Activated CD4-positive, CD25-positive, alpha-beta regulatory T cell treated with anti-CD3 and anti-CD28 coated beads, Interleukin-2, amount 50 U/mL, for 24 hours (primary cell): ENCODE measurements at regions not wholly inside any gene's neighbourhood (a gene's known extent, or its start where the extent isn't known, plus 50 kb on each side); places are given as distances from the start of the nearest gene placed in this dataset.

Experiments used
- ATAC-seq, 2 donors: fragments of 150-1000 bp; cut with Tn5 transposase; one replicate each; pipeline ENCODE4 v1.10.0; 2021; ENCODE audit warnings: mild to moderate bottlenecking in 1 of 2, moderate library complexity in 1 of 2

GRCh38 chr20:37643400-37643799 lies 50.4 kb upstream of the CTNNBL1 start:
- peak in 1 of 2 donors; percentile 49 for ATAC-seq

- ATAC-seq = no peak
Observed at GRCh38 chr20:37642246-37642645, 51.6 kb upstream of the CTNNBL1 start.

- ATAC-seq = no peak
Observed at GRCh38 chr20:37640600-37641561, 52.9 kb upstream of the CTNNBL1 start.

GRCh38 chr20:37638527-37638926 lies 55.3 kb upstream of the CTNNBL1 start:
- ATAC-seq = no peak

- no peak for ATAC-seq
Observed at GRCh38 chr20:37636977-37637376, 56.9 kb upstream of the CTNNBL1 start.

GRCh38 chr20:37636212-37636975 lies 57.4 kb upstream of the CTNNBL1 start:
- ATAC-seq = no peak

- no peak for ATAC-seq
Observed at GRCh38 chr20:37630993-37631392, 62.8 kb upstream of the CTNNBL1 start.

GRCh38 chr20:37630166-37630565 lies 63.7 kb upstream of the CTNNBL1 start:
- no peak for ATAC-seq

- ATAC-seq = no peak
Observed at GRCh38 chr20:37627767-37628130, 66.1 kb upstream of the CTNNBL1 start.

- ATAC-seq = no peak
Observed at GRCh38 chr20:37627060-37627766, 66.6 kb upstream of the CTNNBL1 start.

GRCh38 chr20:37624963-37625362 lies 68.9 kb upstream of the CTNNBL1 start:
- ATAC-seq = no peak

GRCh38 chr20:37622728-37623127 lies 71.1 kb upstream of the CTNNBL1 start:
- ATAC-seq = no peak

- no peak for ATAC-seq
Observed at GRCh38 chr20:37619496-37619895, 74.3 kb upstream of the CTNNBL1 start.

GRCh38 chr20:37616110-37616425 lies 77.8 kb upstream of the CTNNBL1 start:
- no peak for ATAC-seq

- ATAC-seq = peak; percentile 59 to 65
Observed at GRCh38 chr20:37615340-37616109, 78.3 kb upstream of the CTNNBL1 start.

- ATAC-seq = no peak
Observed at GRCh38 chr20:37611852-37612251, 82.0 kb upstream of the CTNNBL1 start.

- no peak for ATAC-seq
Observed at GRCh38 chr20:37611346-37611745, 82.5 kb upstream of the CTNNBL1 start.

GRCh38 chr20:37610203-37610798 lies 82.6 kb upstream of the BLCAP start:
- no peak for ATAC-seq

GRCh38 chr20:37602634-37603033 lies 75.0 kb upstream of the BLCAP start:
- ATAC-seq = no peak

GRCh38 chr20:37600486-37600885 lies 72.8 kb upstream of the BLCAP start:
- ATAC-seq = no peak

- ATAC-seq = no peak
Observed at GRCh38 chr20:37598575-37599342, 71.1 kb upstream of the BLCAP start.
